ENCODE measurements at regions not wholly inside any gene's neighbourhood (a gene's known extent, or its start where the extent isn't known, plus 50 kb on each side); places are given as distances from the start of the nearest gene placed in this dataset.

DNA sequence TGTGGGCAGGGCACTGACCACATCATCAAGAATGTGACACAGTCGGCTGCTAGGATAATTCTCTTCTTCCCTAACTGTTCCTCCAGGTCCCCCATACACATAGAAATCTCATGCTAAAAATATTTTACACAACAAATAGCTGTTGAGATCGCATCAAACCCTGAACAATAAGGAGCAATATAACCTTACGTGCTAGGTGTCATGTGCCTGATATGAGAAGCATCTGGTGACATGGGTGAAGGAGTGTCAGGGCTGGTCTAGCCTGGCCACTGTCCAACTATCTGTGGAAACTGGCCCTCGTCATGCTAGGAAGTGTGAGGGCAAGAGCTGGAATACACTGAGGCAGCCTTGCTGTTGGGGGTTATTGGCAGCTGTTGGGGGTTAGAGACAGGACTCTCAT is 167.3 kb upstream of the PGRMC2 start:
- Histone ChIP-seq H3K27ac (peak overlapping the region; percentile 74), H3K36me3 (ENCODE audit: low read depth) (no peaks in the 10 kb centered on the region), H3K9me3 (ENCODE audit: low read depth) (no peaks in the 10 kb centered on the region), H3K27me3 (replicated peaks; ENCODE audit: insufficient read depth) (no peaks in the 10 kb centered on the region), H3K9ac (peak overlapping the region; percentile 46), H4K20me1 (ENCODE audit: insufficient read depth) (no peaks in the 10 kb centered on the region), H3K9me2 (ENCODE audit: insufficient read depth) (no peaks in the 10 kb centered on the region), H3K4me2 (ENCODE audit: unreplicated experiment) (peak overlapping the region; percentile 69), H3K4me3 (peak overlapping the region; percentile 49), H3K4me1 (ENCODE audit: insufficient read depth) (peaks cover 45% of the 10 kb centered on the region), H3K79me2 (ENCODE audit: insufficient read depth) (no peaks in the 10 kb centered on the region), H3F3A (ENCODE audit: insufficient read depth) (peaks cover 18% of the 10 kb centered on the region), H2AFZ (no peak overlapping the region)
- WGBS, 2 experiments (ENCODE audit: low coverage in 1 of 2, low lambda C conversion rate in 2 of 2, missing lambda C conversion rate in 2 of 2), result 28 to 39% methylated on average over 4 of the region's 4 CpGs
- TF ChIP-seq EZH2phosphoT487 (IDR thresholded peaks at IDR 0.05; ENCODE audit: insufficient read depth, low read depth), result no peak
- TF ChIP-seq EZH2 (IDR thresholded peaks at IDR 0.05; ENCODE audit: insufficient read depth, poor library complexity, severe bottlenecking), result no peak
- no peak for DNase-seq
- in situ Hi-C loops (cut with MboI), result loop anchor here (10.0 kb wide), 2 partner anchors 350 to 410 kb away; partner anchors contain the start of gene JADE1

- Histone ChIP-seq H3K4me2 (ENCODE audit: unreplicated experiment) (peak overlapping the region; percentile 69), H3K79me2 (ENCODE audit: insufficient read depth) (no peaks in the 10 kb centered on the region), H3K27me3 (replicated peaks; ENCODE audit: insufficient read depth) (no peaks in the 10 kb centered on the region), H2AFZ (0 out of 2 replicates have a peak overlapping the region, but pooled peaks have one; percentile 43), H3K9me3 (ENCODE audit: low read depth) (no peaks in the 10 kb centered on the region), H3K27ac (peak overlapping the region; percentile 74), H3K4me1 (ENCODE audit: insufficient read depth) (peaks cover 45% of the 10 kb centered on the region), H3K4me3 (peak overlapping the region; percentile 49), H3K9ac (peak overlapping the region; percentile 46), H4K20me1 (ENCODE audit: insufficient read depth) (no peaks in the 10 kb centered on the region), H3K9me2 (ENCODE audit: insufficient read depth) (no peaks in the 10 kb centered on the region), H3F3A (ENCODE audit: insufficient read depth) (peaks cover 18% of the 10 kb centered on the region), H3K36me3 (ENCODE audit: low read depth) (no peaks in the 10 kb centered on the region)
- 0 to 2% methylated on average over 10 of the region's 10 CpGs for WGBS, 2 experiments (ENCODE audit: low coverage in 1 of 2, low lambda C conversion rate in 2 of 2, missing lambda C conversion rate in 2 of 2)
- in situ Hi-C loops (cut with MboI), result loop anchor here (10.0 kb wide), 2 partner anchors 350 to 410 kb away; partner anchors contain the start of gene JADE1
- no peak for TF ChIP-seq EZH2phosphoT487 (IDR thresholded peaks at IDR 0.05; ENCODE audit: insufficient read depth, low read depth)
- no peak for TF ChIP-seq EZH2 (IDR thresholded peaks at IDR 0.05; ENCODE audit: insufficient read depth, poor library complexity, severe bottlenecking)
- DNase-seq, result peak; percentile 97
Observed at GRCh38 chr4:128454281-128454871, 166.8 kb upstream of the PGRMC2 start.

DNA sequence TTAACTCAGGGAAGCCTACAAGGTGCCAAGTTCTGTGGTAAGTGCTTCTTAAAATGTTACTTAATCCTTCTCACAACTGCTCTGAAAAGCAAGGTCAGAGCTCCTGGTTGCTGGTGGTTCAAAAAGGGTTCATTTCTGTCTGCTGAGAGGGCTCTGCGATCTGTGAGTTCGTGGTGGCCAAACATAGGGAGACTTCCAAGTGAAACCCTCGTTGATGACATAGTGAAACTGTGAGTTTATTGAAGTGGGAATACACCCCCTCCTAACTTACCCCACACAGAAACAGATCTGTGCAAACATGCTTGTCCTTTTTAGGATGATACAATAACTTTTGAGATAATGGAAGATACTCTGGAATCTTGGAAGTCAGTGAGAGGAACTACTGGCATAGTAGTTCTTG is 164.8 kb upstream of the PGRMC2 start:
- Histone ChIP-seq H4K20me1 (ENCODE audit: insufficient read depth) (no peaks in the 10 kb centered on the region), H3K9ac (no peak overlapping the region), H3K9me3 (ENCODE audit: low read depth) (no peaks in the 10 kb centered on the region), H3K27me3 (replicated peaks; ENCODE audit: insufficient read depth) (no peaks in the 10 kb centered on the region), H3K4me1 (ENCODE audit: insufficient read depth) (peaks cover 45% of the 10 kb centered on the region), H3K36me3 (ENCODE audit: low read depth) (no peaks in the 10 kb centered on the region), H3K9me2 (ENCODE audit: insufficient read depth) (no peaks in the 10 kb centered on the region), H3K4me3 (no peak overlapping the region), H2AFZ (peak overlapping the region; percentile 56), H3K4me2 (ENCODE audit: unreplicated experiment) (peak overlapping the region; percentile 22), H3K79me2 (ENCODE audit: insufficient read depth) (no peaks in the 10 kb centered on the region), H3F3A (ENCODE audit: insufficient read depth) (peaks cover 18% of the 10 kb centered on the region), H3K27ac (no peak overlapping the region)
- in situ Hi-C loops (cut with MboI), result loop anchor here (10.0 kb wide), 2 partner anchors 352 to 412 kb away; partner anchors contain the start of gene JADE1
- 14 to 21% methylated on average over 3 of the region's 3 CpGs for WGBS, 2 experiments (ENCODE audit: low coverage in 1 of 2, low lambda C conversion rate in 2 of 2, missing lambda C conversion rate in 2 of 2)
- DNase-seq, result peak; percentile 25
- no peak for TF ChIP-seq EZH2phosphoT487 (IDR thresholded peaks at IDR 0.05; ENCODE audit: insufficient read depth, low read depth)
- TF ChIP-seq EZH2 (IDR thresholded peaks at IDR 0.05; ENCODE audit: insufficient read depth, poor library complexity, severe bottlenecking), result no peak

- in situ Hi-C loops (cut with MboI), result loop anchor here (10.0 kb wide), 2 partner anchors 353 to 413 kb away; partner anchors contain the start of gene JADE1
- Histone ChIP-seq H3F3A (ENCODE audit: insufficient read depth) (peaks cover 18% of the 10 kb centered on the region), H3K27me3 (replicated peaks; ENCODE audit: insufficient read depth) (no peaks in the 10 kb centered on the region), H3K79me2 (ENCODE audit: insufficient read depth) (no peaks in the 10 kb centered on the region), H3K9ac (no peak overlapping the region), H3K36me3 (ENCODE audit: low read depth) (no peaks in the 10 kb centered on the region), H3K27ac (no peak overlapping the region), H3K4me1 (ENCODE audit: insufficient read depth) (peaks cover 45% of the 10 kb centered on the region), H4K20me1 (ENCODE audit: insufficient read depth) (no peaks in the 10 kb centered on the region), H3K9me3 (ENCODE audit: low read depth) (no peaks in the 10 kb centered on the region), H3K4me2 (ENCODE audit: unreplicated experiment) (no peak overlapping the region), H2AFZ (no peak overlapping the region), H3K9me2 (ENCODE audit: insufficient read depth) (no peaks in the 10 kb centered on the region), H3K4me3 (no peak overlapping the region)
- TF ChIP-seq EZH2 (IDR thresholded peaks at IDR 0.05; ENCODE audit: insufficient read depth, poor library complexity, severe bottlenecking) (no peak), EZH2phosphoT487 (IDR thresholded peaks at IDR 0.05; ENCODE audit: insufficient read depth, low read depth) (no peak)
- no peak for DNase-seq
- WGBS, 2 experiments (ENCODE audit: low coverage in 1 of 2, low lambda C conversion rate in 2 of 2, missing lambda C conversion rate in 2 of 2), result 88 to 91% methylated on average over 7 of the region's 7 CpGs
Observed at GRCh38 chr4:128451270-128451905, 163.8 kb upstream of the PGRMC2 start.

Data from GM23248 (cell line).